DND-41 (cell line): ENCODE measurements at regions not wholly inside any gene's neighbourhood (a gene's known extent, or its start where the extent isn't known, plus 50 kb on each side); places are given as distances from the start of the nearest gene placed in this dataset.

Experiments used
- ATAC-seq: fragments of 200-7000 bp; cut with Tn5 transposase; 3 replicates; pipeline ENCODE4 v1.9.1; 2021; ENCODE audit warnings: low read depth; ENCODE audit not compliant: insufficient read depth
- DNase-seq: peaks from one replicate; pipeline ENCODE4 v3.0.0-alpha.2; 2020
- H2AFZ ChIP-seq: 2 replicates; pipeline ENCODE4 v1.6.0; 2012; ENCODE audit warnings: low read depth, low read length
- H3K27ac ChIP-seq: 2 replicates; pipeline ENCODE4 v1.5.1; 2012; ENCODE audit warnings: low read length, inconsistent platforms
- H3K27me3 ChIP-seq: fragments of 200-600 bp; sonication (generic); 2 replicates; pipeline ENCODE4 v1.6.0; 2012; ENCODE audit warnings: low read length, mild to moderate bottlenecking, inconsistent platforms; ENCODE audit not compliant: insufficient read depth, poor library complexity
- H3K36me3 ChIP-seq: 2 replicates; pipeline ENCODE4 v1.5.1; 2012; ENCODE audit warnings: low read length, inconsistent platforms; ENCODE audit not compliant: insufficient read depth
- H3K4me1 ChIP-seq: 2 replicates; pipeline ENCODE4 v1.5.1; 2012; ENCODE audit warnings: mild to moderate bottlenecking, low read length; ENCODE audit not compliant: insufficient read depth
- H3K4me2 ChIP-seq: 2 replicates; pipeline ENCODE4 v1.6.0; 2012; ENCODE audit warnings: mild to moderate bottlenecking, moderate library complexity, low read length, inconsistent platforms; ENCODE audit not compliant: insufficient read depth
- H3K4me3 ChIP-seq, 2 experiments: fragments of 200-600 bp in 1 of 2; shearing (Covaris generic) in 1 of 2; 2 replicates each; pipeline ENCODE4 v1.5.1; 2012 to 2016; ENCODE audit warnings: inconsistent platforms in 2 of 2, low read length in 2 of 2, mild to moderate bottlenecking in 2 of 2, low read depth in 1 of 2, moderate library complexity in 1 of 2
- H3K79me2 ChIP-seq: 2 replicates; pipeline ENCODE4 v1.6.0; 2012; ENCODE audit warnings: low read length, inconsistent platforms; ENCODE audit not compliant: insufficient read depth
- H3K9ac ChIP-seq: 2 replicates; pipeline ENCODE4 v1.6.0; 2012; ENCODE audit warnings: low read depth, mild to moderate bottlenecking, inconsistent platforms, low read length, moderate library complexity
- H3K9me3 ChIP-seq: 2 replicates; pipeline ENCODE4 v1.5.1; 2012; ENCODE audit warnings: low read length, moderate library complexity, mild to moderate bottlenecking, inconsistent platforms; ENCODE audit not compliant: insufficient read depth, severe bottlenecking
- H4K20me1 ChIP-seq: 2 replicates; pipeline ENCODE4 v1.6.0; 2012; ENCODE audit warnings: low read length; ENCODE audit not compliant: insufficient read depth
- CTCF ChIP-seq: IDR thresholded peaks from 2 replicates; pipeline ENCODE4 v1.5.1; 2012; ENCODE audit warnings: borderline replicate concordance, low read length, moderate library complexity, mild to moderate bottlenecking; ENCODE audit not compliant: poor library complexity, severe bottlenecking; ENCODE audit errors: extremely low read depth
- EZH2 ChIP-seq: IDR thresholded peaks from 3 replicates; pipeline ENCODE4 v1.6.1; 2012; ENCODE audit warnings: borderline replicate concordance, low read depth, mild to moderate bottlenecking, moderate library complexity, low read length, inconsistent platforms; ENCODE audit not compliant: severe bottlenecking

GRCh38 chr6:145225500-145225899, 509.8 kb downstream of the EPM2A start:
- H3K4me2 ChIP-seq = no peak overlapping the region
- ATAC-seq = no peak
- no peak overlapping the region for H3K4me3 ChIP-seq
- no peaks in the 10 kb centered on the region for H3K27me3 ChIP-seq
- TF ChIP-seq CTCF = no peak
- no peak for TF ChIP-seq EZH2
- no peaks in the 10 kb centered on the region for H3K9me3 ChIP-seq
- no peaks in the 10 kb centered on the region for H4K20me1 ChIP-seq
- no peak overlapping the region for H2AFZ ChIP-seq
- no peak overlapping the region for H3K27ac ChIP-seq
- H3K79me2 ChIP-seq = no peaks in the 10 kb centered on the region
- H3K9ac ChIP-seq = no peak overlapping the region
- H3K4me1 ChIP-seq = no peaks in the 10 kb centered on the region
- DNase-seq = no peak
- no peaks in the 10 kb centered on the region for H3K36me3 ChIP-seq

DNA sequence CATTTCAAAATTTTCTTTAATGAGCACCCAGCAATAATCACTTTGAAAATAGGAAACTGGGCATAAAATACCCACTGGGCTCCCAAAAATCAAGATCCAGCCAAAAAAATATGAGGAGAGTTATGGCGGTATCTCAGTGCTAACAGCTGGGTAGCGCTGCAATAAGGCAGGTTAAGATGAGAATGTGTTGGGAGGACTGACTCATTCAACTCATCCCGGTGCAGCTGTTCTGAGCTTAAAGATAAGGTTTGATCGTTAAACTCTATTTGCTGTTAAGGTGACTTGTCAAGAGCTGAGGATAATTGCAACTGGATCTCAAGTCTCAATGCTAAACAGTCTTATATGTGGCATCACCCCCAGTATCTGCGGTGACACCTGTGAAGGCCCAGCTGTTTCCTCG, 507.7 kb downstream of the EPM2A start:
- ATAC-seq = no peak
- no peaks in the 10 kb centered on the region for H3K9me3 ChIP-seq
- no peak overlapping the region for H3K9ac ChIP-seq
- no peak overlapping the region for H3K4me3 ChIP-seq
- H3K27ac ChIP-seq = no peak overlapping the region
- H3K79me2 ChIP-seq = no peaks in the 10 kb centered on the region
- no peaks in the 10 kb centered on the region for H3K27me3 ChIP-seq
- H2AFZ ChIP-seq = no peak overlapping the region
- H3K36me3 ChIP-seq = no peaks in the 10 kb centered on the region
- no peaks in the 10 kb centered on the region for H4K20me1 ChIP-seq
- no peak overlapping the region for H3K4me2 ChIP-seq
- DNase-seq = no peak
- no peak for TF ChIP-seq EZH2
- TF ChIP-seq CTCF = no peak
- no peaks in the 10 kb centered on the region for H3K4me1 ChIP-seq

- H3K27me3 ChIP-seq = no peaks in the 10 kb centered on the region
- no peak overlapping the region for H2AFZ ChIP-seq
- H3K4me2 ChIP-seq = no peak overlapping the region
- H3K4me1 ChIP-seq = no peaks in the 10 kb centered on the region
- no peak overlapping the region for H3K4me3 ChIP-seq
- TF ChIP-seq EZH2 (no peak), CTCF (no peak)
- H4K20me1 ChIP-seq = no peaks in the 10 kb centered on the region
- no peaks in the 10 kb centered on the region for H3K9me3 ChIP-seq
- no peaks in the 10 kb centered on the region for H3K79me2 ChIP-seq
- no peak overlapping the region for H3K9ac ChIP-seq
- no peak for DNase-seq
- H3K36me3 ChIP-seq = no peaks in the 10 kb centered on the region
- no peak for ATAC-seq
- no peak overlapping the region for H3K27ac ChIP-seq
Measured at GRCh38 chr6:145228962-145229582, 506.2 kb downstream of the EPM2A start.

- TF ChIP-seq CTCF (no peak), EZH2 (no peak)
- H3K27ac ChIP-seq = no peak overlapping the region
- H4K20me1 ChIP-seq = no peaks in the 10 kb centered on the region
- no peak overlapping the region for H2AFZ ChIP-seq
- H3K79me2 ChIP-seq = no peaks in the 10 kb centered on the region
- H3K9me3 ChIP-seq = no peaks in the 10 kb centered on the region
- no peak for ATAC-seq
- no peak overlapping the region for H3K4me3 ChIP-seq
- no peak overlapping the region for H3K4me2 ChIP-seq
- H3K27me3 ChIP-seq = no peaks in the 10 kb centered on the region
- no peaks in the 10 kb centered on the region for H3K36me3 ChIP-seq
- DNase-seq = no peak
- no peak overlapping the region for H3K9ac ChIP-seq
- H3K4me1 ChIP-seq = no peaks in the 10 kb centered on the region
Measured at GRCh38 chr6:145233955-145234354, 501.4 kb downstream of the EPM2A start.
